ENCODE measurements at regions not wholly inside any gene's neighbourhood (a gene's known extent, or its start where the extent isn't known, plus 50 kb on each side); places are given as distances from the start of the nearest gene placed in this dataset.

- Mint-ChIP-seq H3K4me3 (no peak overlapping the region), H3K27ac (no peak overlapping the region), H3K36me3 (no peaks in the 10 kb centered on the region), H3K27me3 (ENCODE audit: low read depth in 3 of 3) (peaks cover 0 to 3% (median 0%) of the 10 kb centered on the region in 3 donors), H3K4me1 (no peaks in the 10 kb centered on the region), H3K9me3 (peaks cover 0 to 10% (median 2%) of the 10 kb centered on the region in 7 donors)
- H3K9me3 ChIP-seq (replicated peaks in 1 of 2; ENCODE audit: control insufficient read depth in 1 of 2, insufficient read depth in 1 of 2, low read length in 2 of 2), result no peaks in the 10 kb centered on the region
- no peak for TF ChIP-seq CTCF (IDR thresholded peaks at IDR 0.05)
- no peaks in the 10 kb centered on the region for H3K79me2 ChIP-seq (ENCODE audit: insufficient read depth, low read length)
- no CpG with 5 or more reads among the region's 2 CpGs for WGBS (ENCODE audit: insufficient coverage)
- no peaks in the 10 kb centered on the region for H4K20me1 ChIP-seq (ENCODE audit: insufficient read depth, low read length)
- DNase-seq, result no peak
- H3K4me3 ChIP-seq (replicated peaks in 1 of 3; ENCODE audit: low read depth in 2 of 3, low read length in 3 of 3), result no peak overlapping the region
- H3K27me3 ChIP-seq (ENCODE audit: control insufficient read depth in 2 of 2, insufficient read depth in 2 of 2, low read length in 2 of 2), result no peaks in the 10 kb centered on the region
- H3K4me2 ChIP-seq (replicated peaks; ENCODE audit: extremely low read depth, low read length, poor library complexity, severe bottlenecking), result no peak overlapping the region
- H2AFZ ChIP-seq (ENCODE audit: insufficient read depth, low read depth, low read length, poor library complexity, severe bottlenecking), result no peak overlapping the region
- H3K27ac ChIP-seq (ENCODE audit: low read depth in 1 of 2, low read length in 2 of 2), result no peak overlapping the region
- intact Hi-C loops (cut with micrococcal nuclease), result no loop called here
- no peak overlapping the region for H3K9ac ChIP-seq (ENCODE audit: insufficient read depth, low read length, poor library complexity, severe bottlenecking)
- no peaks in the 10 kb centered on the region for H3K4me1 ChIP-seq (ENCODE audit: control insufficient read depth in 1 of 2, insufficient read depth in 2 of 2, low read length in 2 of 2)
- H3K36me3 ChIP-seq (replicated peaks in 1 of 2; ENCODE audit: control insufficient read depth in 1 of 2, insufficient read depth in 2 of 2, low read length in 2 of 2), result no peaks in the 10 kb centered on the region
These were observed 217.5 kb upstream of the PPFIA2 start for GRCh38 chr12:81976661-81977060.

GRCh38 chr12:81974762-81975161 lies 215.6 kb upstream of the PPFIA2 start:
- Histone ChIP-seq H3K4me1 (ENCODE audit: control insufficient read depth in 1 of 2, insufficient read depth in 2 of 2, low read length in 2 of 2) (no peaks in the 10 kb centered on the region), H4K20me1 (ENCODE audit: insufficient read depth, low read length) (no peaks in the 10 kb centered on the region), H3K9me3 (replicated peaks in 1 of 2; ENCODE audit: control insufficient read depth in 1 of 2, insufficient read depth in 1 of 2, low read length in 2 of 2) (peaks cover 0 to 7% of the 10 kb centered on the region in 2 donors), H3K79me2 (ENCODE audit: insufficient read depth, low read length) (no peaks in the 10 kb centered on the region), H3K9ac (ENCODE audit: insufficient read depth, low read length, poor library complexity, severe bottlenecking) (no peak overlapping the region), H3K4me2 (replicated peaks; ENCODE audit: extremely low read depth, low read length, poor library complexity, severe bottlenecking) (no peak overlapping the region), H3K27ac (ENCODE audit: low read depth in 1 of 2, low read length in 2 of 2) (no peak overlapping the region), H3K4me3 (replicated peaks in 1 of 3; ENCODE audit: low read depth in 2 of 3, low read length in 3 of 3) (no peak overlapping the region), H2AFZ (ENCODE audit: insufficient read depth, low read depth, low read length, poor library complexity, severe bottlenecking) (no peak overlapping the region), H3K36me3 (replicated peaks in 1 of 2; ENCODE audit: control insufficient read depth in 1 of 2, insufficient read depth in 2 of 2, low read length in 2 of 2) (no peaks in the 10 kb centered on the region), H3K27me3 (ENCODE audit: control insufficient read depth in 2 of 2, insufficient read depth in 2 of 2, low read length in 2 of 2) (no peaks in the 10 kb centered on the region)
- Mint-ChIP-seq H3K4me1 (no peaks in the 10 kb centered on the region), H3K36me3 (no peaks in the 10 kb centered on the region), H3K9me3 (peaks cover 6 to 20% (median 9%) of the 10 kb centered on the region in 7 donors), H3K27me3 (ENCODE audit: low read depth in 3 of 3) (peaks cover 0 to 7% (median 0%) of the 10 kb centered on the region in 3 donors), H3K4me3 (no peak overlapping the region), H3K27ac (no peak overlapping the region)
- TF ChIP-seq CTCF (IDR thresholded peaks at IDR 0.05), result no peak
- intact Hi-C loops (cut with micrococcal nuclease), result no loop called here
- no peak for DNase-seq

Measured in CD14-positive monocyte (primary cell).